HT-29 (cell line): ENCODE measurements at regions not wholly inside any gene's neighbourhood (a gene's known extent, or its start where the extent isn't known, plus 50 kb on each side); places are given as distances from the start of the nearest gene placed in this dataset.

Experiments used
- DNase-seq: peaks from one replicate; pipeline ENCODE4 v3.0.0-alpha.2; 2015; ENCODE audit warnings: low spot score

DNA sequence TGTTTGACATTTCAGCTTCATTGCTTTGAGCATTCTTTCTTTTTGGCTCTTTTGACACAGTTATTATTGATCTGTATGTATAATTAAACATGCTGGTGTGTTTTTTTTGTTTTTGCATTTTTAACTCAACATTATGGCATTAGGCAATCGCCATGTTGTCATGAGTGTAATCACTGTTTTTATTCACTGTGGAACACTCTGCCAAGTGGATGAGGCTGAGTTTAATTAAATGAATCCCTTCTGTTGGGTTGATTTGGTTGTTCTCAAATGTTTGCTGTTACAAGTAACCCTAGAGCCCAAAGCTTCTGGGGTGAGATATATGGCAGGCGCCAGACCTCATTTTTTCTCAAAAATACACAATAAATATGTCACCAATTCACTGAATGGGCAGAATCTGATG is 428.1 kb downstream of the MATN1 start:
- DNase-seq: no peak

DNA sequence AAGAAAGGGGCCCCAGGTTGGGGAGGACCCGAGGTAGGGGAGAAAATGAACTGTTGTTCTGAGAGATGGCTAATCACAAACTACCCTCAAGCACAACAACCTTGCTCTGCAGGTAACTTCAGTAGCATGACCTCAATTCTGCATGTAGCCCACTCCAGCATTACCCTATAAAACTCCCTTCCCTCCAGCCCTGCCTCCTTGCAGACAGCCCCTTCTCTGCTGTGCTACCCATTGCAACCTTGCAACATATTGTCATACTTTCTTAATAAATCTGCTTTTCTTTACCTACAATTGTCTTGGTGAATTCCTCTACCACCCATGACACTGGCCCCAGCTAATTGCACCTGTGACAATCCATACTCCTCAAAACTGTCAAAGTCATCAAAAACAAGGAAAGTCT is 428.9 kb downstream of the MATN1 start:
- no peak for DNase-seq

DNA sequence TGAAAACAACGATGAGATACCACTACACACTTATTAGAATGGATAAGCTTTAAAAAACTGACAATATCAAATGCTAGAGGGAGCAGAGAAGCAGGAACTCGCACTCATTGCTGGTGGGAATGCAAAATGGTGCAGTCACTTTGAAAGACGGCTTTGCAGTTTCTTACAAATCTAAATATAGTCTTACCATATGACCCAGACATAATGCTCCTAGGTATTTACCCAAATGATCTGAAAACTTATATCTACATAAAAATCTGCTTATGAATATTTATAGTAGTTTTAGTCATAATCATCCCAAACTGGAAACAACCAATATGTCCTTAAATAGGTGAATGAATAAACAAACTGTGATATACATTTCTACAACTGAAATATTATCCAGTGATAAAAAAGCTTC is 430.9 kb downstream of the MATN1 start:
- DNase-seq: no peak

DNA sequence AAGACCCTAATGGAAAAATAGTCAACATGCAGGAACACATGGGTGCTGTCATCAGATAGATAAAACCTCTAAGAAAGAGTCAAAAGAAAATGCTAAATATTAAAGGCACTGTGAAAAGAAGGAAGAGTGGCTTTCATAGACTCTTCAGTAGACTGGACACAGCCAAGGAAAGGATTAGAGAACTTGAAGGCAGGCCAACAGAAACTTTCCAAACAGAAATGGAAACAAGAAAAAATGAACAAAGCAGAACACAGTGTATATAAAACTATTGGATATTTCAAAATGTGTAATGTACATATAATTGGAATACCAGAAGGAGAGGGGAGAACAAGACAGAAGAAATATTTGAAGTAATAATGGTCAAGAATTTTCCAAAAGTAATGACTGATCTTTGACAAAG is 431.9 kb downstream of the MATN1 start:
- no peak for DNase-seq

DNA sequence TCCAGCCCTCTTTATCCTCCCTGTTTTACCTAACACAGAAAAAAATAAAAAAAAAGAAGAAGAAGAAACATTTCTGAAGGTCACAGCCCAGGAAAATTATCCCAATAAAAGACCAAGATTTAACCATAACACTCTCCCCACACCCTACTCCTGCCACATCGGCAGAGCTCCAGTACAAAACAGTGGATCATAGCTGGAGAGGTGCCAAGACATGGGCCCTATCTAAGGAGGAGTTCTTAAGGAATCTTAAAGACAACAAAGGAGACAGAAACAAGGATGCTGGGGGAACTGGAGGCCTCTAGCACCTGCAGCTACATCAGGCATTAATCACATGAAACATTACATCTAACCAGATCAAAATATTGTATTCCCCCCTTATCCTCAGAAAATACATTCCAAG is 432.8 kb downstream of the MATN1 start:
- no peak for DNase-seq

DNA sequence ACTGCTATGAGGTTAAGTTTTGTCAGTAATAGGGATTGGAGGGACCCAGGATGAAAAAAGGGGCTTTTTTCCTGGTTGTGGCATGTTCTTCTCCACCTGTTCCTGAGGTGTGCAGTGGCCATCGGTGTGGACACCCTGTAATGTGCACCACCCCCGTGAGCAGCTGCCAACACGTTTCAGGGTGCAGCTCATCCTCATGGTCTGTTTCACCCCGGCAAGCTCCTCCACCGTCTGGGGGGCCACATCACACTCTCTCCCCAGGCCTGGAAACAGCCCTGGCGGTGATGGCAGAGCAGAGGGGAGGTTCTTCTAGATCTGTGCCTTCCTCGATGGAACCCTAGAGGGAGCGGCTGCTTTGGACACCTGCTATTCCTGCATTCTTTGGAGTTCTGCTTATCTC is 435.4 kb downstream of the MATN1 start:
- DNase-seq: no peak

DNA sequence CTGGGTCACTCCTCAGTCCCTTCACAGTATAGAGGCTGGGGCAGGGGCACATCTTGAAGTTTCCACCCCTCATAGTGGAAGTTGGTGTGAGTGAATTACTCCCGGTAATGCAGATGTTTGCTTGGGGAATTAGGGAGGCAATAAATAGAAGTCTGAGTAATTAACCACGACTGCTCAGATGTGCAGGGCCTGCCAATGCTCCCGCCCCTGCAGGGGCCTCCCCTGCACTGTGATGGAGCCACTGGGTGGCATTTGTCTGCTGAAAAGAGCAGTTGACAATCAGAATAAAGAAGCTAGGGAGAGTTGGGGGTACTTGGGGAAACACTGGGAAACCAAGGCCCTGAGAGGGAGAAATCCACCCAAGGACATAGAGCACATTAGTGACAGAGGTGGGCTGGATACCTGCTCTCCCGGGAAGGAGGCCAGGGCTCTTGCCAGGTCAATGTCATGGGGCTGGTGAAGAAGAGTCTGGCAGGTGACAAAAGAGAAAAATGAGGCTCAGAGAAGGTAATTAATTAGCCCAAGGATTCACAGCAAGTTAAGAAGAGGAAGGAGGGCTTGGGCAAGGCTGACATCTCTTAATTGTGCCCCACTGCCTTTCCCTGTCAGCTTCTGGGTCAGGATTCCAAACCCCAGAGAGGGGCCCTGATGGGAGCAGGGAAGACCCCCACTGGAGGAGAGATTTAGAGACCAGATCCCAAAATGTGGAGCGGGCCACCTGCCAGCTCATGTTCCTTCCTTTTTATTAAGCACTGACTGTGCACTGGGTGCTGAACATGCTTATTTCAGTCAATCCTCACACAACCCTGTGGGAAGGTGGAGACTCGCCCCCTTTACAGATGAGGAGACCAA is 436.2 kb downstream of the MATN1 start:
- no peak for DNase-seq

DNA sequence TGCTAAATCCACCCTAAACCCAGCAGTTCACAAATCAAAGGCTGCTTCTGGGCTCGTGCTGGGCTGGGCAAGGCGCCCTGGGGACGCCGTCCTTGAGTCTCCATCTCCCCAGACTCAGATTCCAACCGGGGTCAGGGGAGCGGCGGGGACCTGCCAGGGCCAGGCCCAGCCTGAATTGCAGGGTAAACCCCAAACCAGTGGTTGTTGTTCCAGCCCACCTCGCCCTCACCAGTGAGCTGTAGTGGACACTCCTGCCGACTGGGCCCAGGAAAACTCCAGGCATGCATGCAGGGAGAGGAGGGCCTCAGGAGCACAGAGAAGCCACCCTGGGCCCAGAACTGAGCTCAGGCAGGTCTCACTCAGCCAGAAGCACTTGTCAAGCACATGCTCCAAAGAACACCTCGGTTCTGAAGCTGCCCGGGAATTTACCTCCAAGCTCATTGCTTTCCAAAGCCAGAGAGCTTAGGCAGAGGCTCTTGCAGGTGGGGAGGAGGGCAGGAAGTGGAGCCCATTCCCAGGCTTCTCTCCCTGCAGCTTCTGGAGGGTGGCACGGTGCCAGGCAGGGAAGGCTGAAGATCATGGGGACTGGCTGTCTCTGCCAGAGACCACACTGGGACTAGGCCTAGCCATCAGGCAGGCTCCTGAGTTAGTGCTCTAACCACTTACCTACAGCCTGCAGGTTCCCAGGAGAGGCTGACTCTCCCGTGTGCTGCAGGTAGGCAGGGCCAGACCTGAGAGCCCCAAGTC is 437.0 kb downstream of the MATN1 start:
- no peak for DNase-seq

DNA sequence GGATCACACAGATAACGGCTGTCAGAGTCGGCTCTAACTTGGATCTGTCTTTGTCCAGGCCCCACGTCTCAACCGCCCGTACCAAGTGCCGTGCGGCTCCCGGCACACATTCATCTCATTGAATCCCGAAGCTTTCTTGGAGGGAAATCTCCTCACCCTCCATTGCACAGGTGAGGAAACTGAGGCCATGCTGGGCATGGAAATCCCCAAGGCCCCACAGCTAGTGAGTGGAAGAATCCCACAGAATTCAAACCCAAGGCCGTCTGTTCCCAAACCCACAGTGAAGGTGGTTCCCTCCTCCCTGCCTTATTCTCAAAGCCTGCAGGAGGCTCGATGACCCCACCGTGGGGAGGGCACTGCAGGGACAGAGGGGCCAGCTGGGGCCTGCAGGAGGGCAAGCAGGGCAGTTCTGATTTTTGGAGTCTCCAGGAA is 437.9 kb downstream of the MATN1 start:
- no peak for DNase-seq

DNA sequence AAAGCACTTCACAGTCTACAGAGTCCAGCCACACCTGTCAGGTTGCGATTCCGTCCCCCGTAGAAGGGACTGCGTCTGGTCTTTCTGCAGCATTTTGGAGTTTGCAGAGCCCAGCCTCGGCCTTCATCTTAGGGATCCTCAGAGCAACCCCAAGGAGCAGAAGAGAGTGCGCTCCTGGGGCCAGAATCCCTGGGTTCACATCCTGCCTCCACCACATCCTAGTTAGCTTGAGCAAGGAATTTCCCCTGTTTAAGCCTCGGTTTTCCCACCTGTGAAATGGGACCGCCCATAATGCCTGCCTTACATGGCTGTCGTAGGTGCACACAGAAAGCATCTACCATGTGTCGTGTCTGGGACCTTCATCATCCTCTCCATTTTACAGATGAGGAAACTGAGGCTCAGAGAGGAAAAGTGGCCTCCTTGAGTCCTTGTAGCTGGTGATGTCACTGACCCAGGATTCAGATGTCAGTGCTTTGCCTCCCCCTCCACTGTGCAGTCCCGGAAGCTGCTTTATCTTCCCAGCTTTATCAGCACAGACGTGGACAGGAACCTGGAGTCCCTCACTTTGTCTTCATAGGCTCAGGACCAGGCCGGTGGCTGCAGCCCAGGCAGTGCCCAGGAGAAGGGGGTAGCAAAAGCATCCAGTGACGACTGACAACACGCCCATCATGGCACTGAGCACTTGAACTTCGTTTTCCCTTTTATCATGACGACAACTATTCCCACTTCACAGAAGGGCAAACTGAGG is 438.5 kb downstream of the MATN1 start:
- DNase-seq: no peak

DNA sequence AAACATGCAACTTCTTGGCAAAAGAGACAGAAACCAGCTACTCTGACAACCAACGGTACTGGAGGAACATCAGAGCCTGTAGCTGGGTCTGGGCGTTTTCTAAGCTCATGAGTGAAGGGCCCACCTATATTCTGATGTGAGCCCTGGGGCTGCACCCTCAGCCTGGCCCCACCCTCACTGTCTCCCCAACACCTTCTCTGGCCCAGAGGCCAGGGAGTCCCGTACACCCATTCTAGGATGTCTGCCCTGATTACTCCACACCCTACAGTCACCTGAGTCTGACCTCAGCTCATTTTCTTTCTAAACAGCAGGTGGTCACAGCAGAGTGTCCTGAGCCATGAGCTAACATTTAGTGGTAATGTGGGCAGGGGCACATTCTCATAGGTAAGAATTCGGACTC is 439.2 kb downstream of the MATN1 start:
- no peak for DNase-seq

DNA sequence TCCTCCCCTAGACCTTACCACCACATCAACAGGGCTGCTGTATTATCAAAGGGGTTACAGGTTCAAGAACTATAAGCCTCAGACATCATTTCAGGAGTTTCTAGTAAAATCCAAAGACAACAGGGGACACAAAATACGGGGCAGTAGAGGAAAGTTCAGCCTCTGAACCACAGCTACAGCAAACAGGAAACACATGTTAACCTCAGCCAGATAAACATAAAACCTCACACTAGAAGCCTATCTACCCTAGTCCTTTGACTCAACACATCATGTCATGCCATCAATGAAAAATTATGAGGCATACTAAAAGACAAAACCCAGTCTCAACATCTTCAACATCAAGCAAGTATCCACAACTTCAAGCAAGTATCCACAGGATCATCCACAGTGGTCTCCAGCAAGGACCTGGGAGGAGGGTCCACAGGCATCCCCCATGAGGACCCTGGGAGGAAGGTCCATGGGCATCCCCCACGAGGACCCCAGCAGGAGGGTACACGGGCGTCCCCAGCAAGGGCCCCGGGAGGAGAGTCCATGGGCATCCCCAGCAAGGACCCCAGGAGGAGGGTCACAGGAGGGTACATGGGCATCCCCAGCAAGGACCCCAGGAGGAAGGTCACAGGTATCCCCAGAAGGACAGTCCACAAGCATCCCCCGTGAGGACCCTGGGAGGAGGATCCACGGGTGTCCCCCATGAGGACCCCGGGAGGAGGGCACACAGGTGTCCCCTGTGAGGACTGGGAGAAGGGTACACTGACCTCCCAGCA is 440.0 kb downstream of the MATN1 start:
- no peak for DNase-seq

DNA sequence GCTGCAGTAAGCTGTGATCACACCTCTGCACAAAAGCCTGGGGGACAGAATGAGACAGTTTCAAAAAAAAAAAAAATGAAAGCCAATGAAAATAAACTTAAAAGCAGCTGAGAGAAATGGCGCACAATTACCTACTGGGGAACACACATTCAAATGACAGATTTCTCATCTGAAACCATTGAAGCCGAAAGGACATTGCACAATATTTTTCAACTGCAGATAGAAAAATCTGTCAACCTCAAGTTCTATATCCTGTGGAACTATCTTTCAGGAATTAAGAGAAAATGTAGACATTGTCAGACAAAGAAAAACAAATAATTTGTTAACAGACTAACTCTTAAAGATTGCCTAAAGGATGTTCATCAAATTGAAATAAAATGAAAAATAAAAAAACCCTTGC is 442.8 kb downstream of the MATN1 start:
- DNase-seq: no peak

DNA sequence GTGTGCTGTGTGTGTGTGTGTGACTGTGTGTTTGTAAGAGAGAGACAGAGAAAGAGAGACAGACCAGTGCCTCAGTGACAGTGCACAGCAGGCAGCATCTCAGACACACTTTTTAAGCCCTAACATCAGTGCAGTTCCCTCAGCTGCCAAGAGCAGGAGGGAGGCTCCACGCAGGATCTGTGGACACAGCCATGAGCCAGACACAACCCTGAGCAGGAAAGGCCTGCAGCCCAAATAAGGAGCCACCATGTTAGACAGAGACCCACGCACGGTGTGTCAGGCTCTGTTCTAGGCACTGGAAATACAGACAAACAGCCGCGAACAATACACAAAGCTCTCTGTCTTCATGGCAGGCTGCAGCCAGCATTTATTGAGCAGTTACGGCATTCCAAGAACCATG is 445.5 kb downstream of the MATN1 start:
- DNase-seq: no peak

DNA sequence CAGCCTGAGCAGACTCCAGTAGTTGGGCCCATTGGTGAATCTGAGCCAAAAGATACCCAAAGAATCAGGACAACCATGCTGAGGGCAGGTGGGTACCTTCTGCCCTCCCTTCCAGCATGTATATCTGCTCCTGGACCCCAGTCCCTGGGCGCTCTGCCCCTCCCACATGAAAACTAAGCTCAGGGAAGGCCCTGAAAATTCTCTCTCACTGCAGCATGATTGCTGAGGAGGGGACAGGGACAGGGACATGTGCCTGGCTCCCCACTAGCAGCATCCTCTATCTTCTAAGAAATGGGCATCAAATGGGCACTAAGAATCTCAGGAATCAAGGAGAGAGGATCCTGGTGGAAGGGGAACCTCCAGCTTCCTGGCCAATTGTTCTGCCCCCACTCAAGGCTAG is 446.0 kb downstream of the MATN1 start:
- no peak for DNase-seq

DNA sequence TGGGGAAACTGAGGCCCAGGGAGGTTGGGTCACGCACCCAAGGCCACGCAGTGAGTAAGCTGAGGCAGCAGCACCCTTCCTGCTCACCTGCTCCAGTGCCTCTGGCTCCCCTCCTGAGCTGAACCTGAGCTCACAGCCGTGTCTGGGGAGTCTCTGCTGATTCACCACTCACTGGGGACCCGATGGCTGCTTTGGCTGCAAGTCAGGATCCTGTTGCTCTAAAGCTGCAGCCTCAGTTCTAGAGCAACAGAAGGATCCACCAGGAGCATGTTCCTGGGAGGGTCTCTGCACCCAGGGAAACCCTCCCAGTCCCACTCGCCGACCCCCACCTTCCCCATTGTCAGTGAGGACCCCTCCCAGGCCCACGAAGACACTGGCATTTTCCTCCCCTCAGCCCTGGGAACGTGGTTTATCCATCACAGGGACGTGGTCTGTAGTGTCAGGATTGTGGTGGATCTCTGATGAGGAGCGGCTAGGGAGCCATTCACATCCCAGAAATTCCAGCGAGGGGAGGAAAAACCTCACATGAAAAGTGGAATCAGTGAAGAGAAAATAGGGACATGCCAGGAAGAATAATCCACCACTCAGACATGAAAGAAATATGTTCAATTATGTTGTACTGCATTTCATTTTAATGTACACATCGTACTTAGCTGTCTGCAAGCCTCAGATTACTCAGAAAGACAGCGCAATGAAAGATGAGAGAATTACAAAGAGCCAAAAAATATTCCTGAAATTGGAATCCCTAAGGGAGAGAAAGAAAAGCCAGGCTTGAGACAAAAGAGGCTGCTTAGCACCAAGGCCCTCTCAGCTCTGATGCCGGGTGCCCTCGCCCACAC is 447.2 kb downstream of the MATN1 start:
- no peak for DNase-seq

DNA sequence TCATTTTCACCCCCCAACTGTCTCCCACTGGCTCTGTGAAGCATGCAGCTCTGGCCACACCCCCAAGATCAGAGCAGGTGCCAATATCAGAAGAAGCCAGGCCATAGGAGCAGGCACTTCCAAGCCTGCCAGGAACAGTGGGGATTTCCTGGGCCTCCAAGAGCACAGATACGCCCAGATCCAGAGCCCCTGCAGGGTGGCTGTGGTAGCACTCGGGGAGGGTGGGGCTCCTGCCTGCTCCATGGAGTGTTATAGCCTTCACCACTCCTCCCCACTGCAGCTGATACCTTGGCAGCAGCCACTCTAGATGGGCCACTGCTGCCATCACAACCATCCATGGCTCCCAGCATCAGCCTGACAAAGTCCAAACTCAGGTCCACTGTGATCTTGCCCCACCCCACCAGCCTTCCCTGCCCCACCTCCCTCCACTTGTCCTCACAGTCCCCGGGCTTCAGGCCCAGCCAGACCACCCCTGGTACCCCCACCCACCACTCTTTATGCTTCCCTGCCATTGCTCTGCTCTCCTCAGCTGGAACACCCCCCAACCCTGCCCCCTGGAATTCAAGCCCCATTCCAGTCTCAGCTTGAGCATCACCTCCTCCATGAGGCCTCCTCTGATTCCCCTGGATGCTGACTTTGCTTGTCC is 448.3 kb downstream of the MATN1 start:
- DNase-seq: no peak

DNA sequence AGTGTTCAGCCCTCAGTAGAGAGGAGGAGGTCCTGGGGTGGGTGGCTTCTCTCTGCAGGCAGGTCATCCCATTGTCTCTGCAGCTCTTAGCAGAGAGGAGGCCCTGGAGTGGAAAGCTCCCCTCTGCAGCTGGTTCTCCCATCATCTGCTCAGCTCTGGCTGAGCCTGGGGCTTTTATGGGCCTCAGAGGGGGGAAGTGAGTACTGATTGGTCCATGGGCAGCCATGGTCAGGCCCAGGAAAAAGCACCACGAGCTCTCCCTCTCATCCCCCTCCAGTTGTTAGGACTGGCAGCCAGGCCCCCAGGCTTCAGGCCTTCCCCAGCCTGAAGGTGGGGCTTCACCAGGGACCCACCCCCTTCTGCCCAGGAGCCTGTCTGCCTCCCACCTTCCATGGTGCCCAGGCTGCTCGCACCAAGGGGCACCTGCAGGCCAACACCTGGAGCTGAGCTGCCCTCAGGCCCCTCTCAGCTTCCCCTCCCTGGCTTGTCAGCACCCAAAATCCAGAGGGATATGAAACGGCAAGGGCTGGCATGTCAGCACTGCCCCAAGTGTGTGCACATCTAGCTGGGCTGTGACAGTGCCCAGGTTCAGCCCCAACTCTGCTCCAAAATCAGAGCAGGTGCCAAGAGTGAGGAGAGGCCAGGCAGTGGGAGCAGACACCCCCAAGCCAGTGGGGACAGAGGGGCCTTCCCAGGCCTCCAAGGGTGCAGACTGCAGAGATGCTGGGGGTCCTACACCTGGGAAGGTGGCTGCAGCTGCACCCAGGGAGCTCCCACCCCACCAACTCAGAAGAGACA is 449.0 kb downstream of the MATN1 start:
- no peak for DNase-seq

DNA sequence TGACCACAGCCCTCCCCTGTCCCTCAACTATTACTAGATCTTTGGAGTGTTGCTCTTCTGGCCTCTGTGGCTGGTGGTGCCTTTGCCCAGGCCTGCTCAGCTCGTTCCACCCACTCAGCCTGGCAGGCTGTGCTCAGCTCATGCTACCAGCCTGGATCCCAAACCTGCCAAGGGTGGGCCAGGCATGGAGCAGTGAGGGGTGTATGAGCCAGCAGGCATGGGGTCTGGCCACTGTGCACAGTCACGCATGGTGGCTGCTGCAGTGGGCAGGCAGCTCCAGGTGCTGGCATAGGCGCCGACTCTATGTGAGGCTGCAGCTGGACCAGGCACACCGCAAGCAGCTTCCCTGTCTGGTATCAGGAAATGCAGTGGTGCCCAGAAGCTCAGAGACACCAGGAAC is 449.9 kb downstream of the MATN1 start:
- no peak for DNase-seq

DNA sequence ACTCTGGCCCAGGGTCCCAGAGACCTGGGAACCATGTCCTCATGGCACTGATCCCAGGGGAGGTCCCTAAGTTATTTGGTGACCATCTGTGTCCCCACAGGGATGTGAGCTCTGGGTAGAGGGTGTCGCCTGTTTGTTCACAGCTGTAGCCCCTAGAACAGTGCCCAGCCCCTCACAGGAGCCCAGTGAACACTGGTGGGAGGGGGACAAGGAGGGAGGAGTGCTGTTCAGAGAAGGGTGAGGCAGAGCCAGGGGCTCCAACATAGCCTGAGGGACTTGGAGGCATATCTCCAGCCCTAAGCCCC is 450.4 kb downstream of the MATN1 start:
- DNase-seq: no peak
